ENCODE measurements at regions not wholly inside any gene's neighbourhood (a gene's known extent, or its start where the extent isn't known, plus 50 kb on each side); places are given as distances from the start of the nearest gene placed in this dataset.
A peak's percentile ranks its signal among the peaks of the same experiment; 100 is the strongest.
"Not testable (repeated sequence)": the region's sequence is repeated elsewhere in the genome, so short reads cannot be mapped to it uniquely, and the experiment has no call there.

GRCh38 chr20:28562510-28562898 lies 2695.0 kb upstream of the DEFB115 start:
- no peak overlapping the region for H3K4me3 ChIP-seq (ENCODE audit: low read depth, low read length)

- H3K4me3 ChIP-seq (ENCODE audit: low read depth, low read length): not testable (repeated sequence)
Measured at GRCh38 chr20:28562899-28563521, 2694.5 kb upstream of the DEFB115 start.

GRCh38 chr20:28564024-28564423 lies 2693.4 kb upstream of the DEFB115 start:
- not testable (repeated sequence) for H3K4me3 ChIP-seq (ENCODE audit: low read depth, low read length)

GRCh38 chr20:28564688-28565463 lies 2692.6 kb upstream of the DEFB115 start:
- not testable (repeated sequence) for H3K4me3 ChIP-seq (ENCODE audit: low read depth, low read length)

GRCh38 chr20:28575991-28576390 lies 2681.5 kb upstream of the DEFB115 start:
- not testable (repeated sequence) for H3K4me3 ChIP-seq (ENCODE audit: low read depth, low read length)

- H3K4me3 ChIP-seq (ENCODE audit: low read depth, low read length): not testable (repeated sequence)
Measured at GRCh38 chr20:28591680-28592079, 2665.8 kb upstream of the DEFB115 start.

- not testable (repeated sequence) for H3K4me3 ChIP-seq (ENCODE audit: low read depth, low read length)
Measured at GRCh38 chr20:28593383-28593782, 2664.1 kb upstream of the DEFB115 start.

- H3K4me3 ChIP-seq (ENCODE audit: low read depth, low read length): not testable (repeated sequence)
Measured at GRCh38 chr20:28594476-28594875, 2663.0 kb upstream of the DEFB115 start.

GRCh38 chr20:28602006-28602402 lies 2655.5 kb upstream of the DEFB115 start:
- peak overlapping the region; percentile 68 for H3K4me3 ChIP-seq (ENCODE audit: low read depth, low read length)

- peak overlapping the region; percentile 68 for H3K4me3 ChIP-seq (ENCODE audit: low read depth, low read length)
Measured at GRCh38 chr20:28602403-28603217, 2654.9 kb upstream of the DEFB115 start.

- peak overlapping the region; percentile 68 for H3K4me3 ChIP-seq (ENCODE audit: low read depth, low read length)
Measured at GRCh38 chr20:28603218-28603577, 2654.3 kb upstream of the DEFB115 start.

GRCh38 chr20:28616354-28616753 lies 2641.1 kb upstream of the DEFB115 start:
- no peak overlapping the region for H3K4me3 ChIP-seq (ENCODE audit: low read depth, low read length)

GRCh38 chr20:28619956-28620651 lies 2637.4 kb upstream of the DEFB115 start:
- not testable (repeated sequence) for H3K4me3 ChIP-seq (ENCODE audit: low read depth, low read length)

- H3K4me3 ChIP-seq (ENCODE audit: low read depth, low read length): not testable (repeated sequence)
Measured at GRCh38 chr20:28625112-28625511, 2632.4 kb upstream of the DEFB115 start.

- not testable (repeated sequence) for H3K4me3 ChIP-seq (ENCODE audit: low read depth, low read length)
Measured at GRCh38 chr20:28640831-28641230, 2616.6 kb upstream of the DEFB115 start.
